ENCODE measurements at regions not wholly inside any gene's neighbourhood (a gene's known extent, or its start where the extent isn't known, plus 50 kb on each side); places are given as distances from the start of the nearest gene placed in this dataset.

- Histone ChIP-seq H2AFZ (ENCODE audit: low read depth, low read length) (no peak overlapping the region), H4K20me1 (ENCODE audit: insufficient read depth) (no peaks in the 10 kb centered on the region), H3K4me3 (ENCODE audit: low read length) (no peak overlapping the region), H3K79me2 (replicated peaks; ENCODE audit: insufficient read depth, low read length) (no peaks in the 10 kb centered on the region), H3F3A (ENCODE audit: insufficient read depth, low read length, poor library complexity, severe bottlenecking) (no peaks in the 10 kb centered on the region), H3K9me3 (ENCODE audit: low read length) (no peaks in the 10 kb centered on the region), H3K9ac (ENCODE audit: low read length) (no peak overlapping the region), H3K27me3 (ENCODE audit: insufficient read depth, low read depth, low read length) (no peaks in the 10 kb centered on the region), H3K9me2 (ENCODE audit: insufficient read depth, low read length) (no peaks in the 10 kb centered on the region), H3K27ac (ENCODE audit: low read length) (no peak overlapping the region), H3K36me3 (ENCODE audit: insufficient read depth, low read length) (no peaks in the 10 kb centered on the region), H3K4me2 (ENCODE audit: low read length) (no peak overlapping the region)
- TF ChIP-seq MXI1 (conservative IDR thresholded peaks at IDR 0.05; ENCODE audit: poor library complexity, severe bottlenecking) (no peak), EZH2 (IDR thresholded peaks at IDR 0.05; ENCODE audit: borderline replicate concordance, insufficient read depth, low read length, poor library complexity, severe bottlenecking) (no peak), REST (IDR thresholded peaks at IDR 0.05; ENCODE audit: borderline replicate concordance) (no peak), TAF1 (IDR thresholded peaks at IDR 0.05; ENCODE audit: low read depth) (no peak), POLR2AphosphoS5 (IDR thresholded peaks at IDR 0.05) (no peak)
Observed at GRCh38 chr11:36824349-36824748, 226.3 kb upstream of the RAG2 start.

GRCh38 chr11:36822829-36823228, 224.8 kb upstream of the RAG2 start:
- no peaks in the 10 kb centered on the region for H3K79me2 ChIP-seq (replicated peaks; ENCODE audit: insufficient read depth, low read length)
- no peak overlapping the region for H3K9ac ChIP-seq (ENCODE audit: low read length)
- H3K36me3 ChIP-seq (ENCODE audit: insufficient read depth, low read length) = no peaks in the 10 kb centered on the region
- no peaks in the 10 kb centered on the region for H3F3A ChIP-seq (ENCODE audit: insufficient read depth, low read length, poor library complexity, severe bottlenecking)
- H3K27ac ChIP-seq (ENCODE audit: low read length) = no peak overlapping the region
- H3K27me3 ChIP-seq (ENCODE audit: insufficient read depth, low read depth, low read length) = no peaks in the 10 kb centered on the region
- no peak for TF ChIP-seq MXI1 (conservative IDR thresholded peaks at IDR 0.05; ENCODE audit: poor library complexity, severe bottlenecking)
- no peak for TF ChIP-seq TAF1 (IDR thresholded peaks at IDR 0.05; ENCODE audit: low read depth)
- TF ChIP-seq CTCF (IDR thresholded peaks at IDR 0.05; ENCODE audit: poor library complexity, severe bottlenecking) = no peak
- TF ChIP-seq EP300 (conservative IDR thresholded peaks at IDR 0.05; ENCODE audit: poor library complexity, severe bottlenecking) = no peak
- no peak for TF ChIP-seq SMC3 (conservative IDR thresholded peaks at IDR 0.05; ENCODE audit: poor library complexity)
- TF ChIP-seq EZH2 (IDR thresholded peaks at IDR 0.05; ENCODE audit: borderline replicate concordance, insufficient read depth, low read length, poor library complexity, severe bottlenecking) = no peak
- no peak overlapping the region for H2AFZ ChIP-seq (ENCODE audit: low read depth, low read length)
- no peaks in the 10 kb centered on the region for H3K9me3 ChIP-seq (ENCODE audit: low read length)
- H3K9me2 ChIP-seq (ENCODE audit: insufficient read depth, low read length) = no peaks in the 10 kb centered on the region
- no peak overlapping the region for H3K4me2 ChIP-seq (ENCODE audit: low read length)
- H4K20me1 ChIP-seq (ENCODE audit: insufficient read depth) = no peaks in the 10 kb centered on the region
- no peak overlapping the region for H3K4me3 ChIP-seq (ENCODE audit: low read length)

- Histone ChIP-seq H4K20me1 (ENCODE audit: insufficient read depth) (no peaks in the 10 kb centered on the region), H3K4me2 (ENCODE audit: low read length) (no peak overlapping the region), H3K4me3 (ENCODE audit: low read length) (no peak overlapping the region), H3K79me2 (replicated peaks; ENCODE audit: insufficient read depth, low read length) (no peaks in the 10 kb centered on the region), H3K9me2 (ENCODE audit: insufficient read depth, low read length) (no peaks in the 10 kb centered on the region), H3K36me3 (ENCODE audit: insufficient read depth, low read length) (no peaks in the 10 kb centered on the region), H3F3A (ENCODE audit: insufficient read depth, low read length, poor library complexity, severe bottlenecking) (no peaks in the 10 kb centered on the region), H3K9me3 (ENCODE audit: low read length) (no peaks in the 10 kb centered on the region), H3K27ac (ENCODE audit: low read length) (no peak overlapping the region), H3K27me3 (ENCODE audit: insufficient read depth, low read depth, low read length) (no peaks in the 10 kb centered on the region), H3K9ac (ENCODE audit: low read length) (no peak overlapping the region), H2AFZ (ENCODE audit: low read depth, low read length) (no peak overlapping the region)
- TF ChIP-seq MXI1 (conservative IDR thresholded peaks at IDR 0.05; ENCODE audit: poor library complexity, severe bottlenecking) (no peak), CTCF (IDR thresholded peaks at IDR 0.05; ENCODE audit: poor library complexity, severe bottlenecking) (no peak), EZH2 (IDR thresholded peaks at IDR 0.05; ENCODE audit: borderline replicate concordance, insufficient read depth, low read length, poor library complexity, severe bottlenecking) (no peak), RAD21 (conservative IDR thresholded peaks at IDR 0.05) (no peak), EP300 (conservative IDR thresholded peaks at IDR 0.05; ENCODE audit: poor library complexity, severe bottlenecking) (no peak), REST (IDR thresholded peaks at IDR 0.05; ENCODE audit: borderline replicate concordance) (no peak), TAF1 (IDR thresholded peaks at IDR 0.05; ENCODE audit: low read depth) (no peak), SMC3 (conservative IDR thresholded peaks at IDR 0.05; ENCODE audit: poor library complexity) (no peak), POLR2AphosphoS5 (IDR thresholded peaks at IDR 0.05) (no peak)
Observed at GRCh38 chr11:36818410-36818809, 220.4 kb upstream of the RAG2 start.
